Body of pancreas (tissue), 4 donors: ENCODE measurements at regions not wholly inside any gene's neighbourhood (a gene's known extent, or its start where the extent isn't known, plus 50 kb on each side); places are given as distances from the start of the nearest gene placed in this dataset.

Experiments used
- CTCF ChIP-seq, 7 experiments: fragments of 450-650 bp in 4 of 7; fragments of 200-600 bp in 3 of 7; sonication (generic) in 3 of 7; IDR thresholded peaks; one replicate each; pipeline ENCODE4 v1.5.1; 2016 to 2019; ENCODE audit warnings: antibody characterized with exemption in 7 of 7
- POLR2A ChIP-seq, 3 donors: fragments of 450-650 bp; IDR thresholded peaks; one replicate each; pipeline ENCODE4 v1.6.1; 2016; ENCODE audit warnings: antibody characterized with exemption in 3 of 3, mild to moderate bottlenecking in 2 of 3

GRCh38 chr12:85390266-85390665, 110.2 kb downstream of the ALX1 start:
- TF ChIP-seq POLR2A (IDR thresholded peaks at IDR 0.05) = no peak
- TF ChIP-seq CTCF (IDR thresholded peaks at IDR 0.05) = no peak
